T47D (cell line): ENCODE measurements at regions not wholly inside any gene's neighbourhood (a gene's known extent, or its start where the extent isn't known, plus 50 kb on each side); places are given as distances from the start of the nearest gene placed in this dataset.

Source experiments
- DNase-seq, 2 experiments: peaks; one replicate each; pipeline versions ENCODE4 v3.0.0 to v3.0.0-alpha.2; 2011 to 2012; ENCODE audit warnings: low read depth in 1 of 2, low spot score in 1 of 2
- JUND ChIP-seq: IDR thresholded peaks from 2 replicates; pipeline ENCODE4 v1.6.1; 2012; ENCODE audit warnings: low read depth
- in situ Hi-C: cut with HindIII; loops from 2 replicates; pipeline ENCODE4 v1.10.0; 2016; ENCODE audit warnings: low sequenced_read_pairs, low pct_unique_long_range_greater_than_20kb

DNA sequence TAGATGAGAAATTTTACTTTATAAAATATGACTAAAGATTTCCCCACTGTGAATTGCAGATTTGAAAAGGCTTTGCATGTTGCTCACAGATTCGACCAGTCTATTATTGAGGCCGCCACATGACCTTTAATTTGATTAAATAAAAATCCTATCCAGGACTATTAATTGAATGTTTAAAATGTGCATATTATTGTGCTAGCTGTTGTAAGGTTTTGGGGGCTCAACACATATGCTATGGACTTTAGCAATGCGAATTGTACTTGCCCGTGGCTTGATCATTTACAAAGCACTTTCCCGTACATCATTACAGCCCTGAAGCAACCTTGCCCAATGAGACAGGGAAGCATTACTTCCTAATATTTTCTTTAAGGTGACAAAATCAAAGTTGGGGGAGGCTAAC is 243.0 kb downstream of the ACTR3B start:
- TF ChIP-seq JUND: no peak
- in situ Hi-C loops: no loop called here
- no peak for DNase-seq

- no peak for TF ChIP-seq JUND
- DNase-seq: no peak
- in situ Hi-C loops: no loop called here
These were observed 244.8 kb downstream of the ACTR3B start for GRCh38 chr7:153004341-153004740.

GRCh38 chr7:153005750-153006435 is 246.3 kb downstream of the ACTR3B start:
- in situ Hi-C loops: no loop called here
- DNase-seq: no peak
- TF ChIP-seq JUND: no peak

DNA sequence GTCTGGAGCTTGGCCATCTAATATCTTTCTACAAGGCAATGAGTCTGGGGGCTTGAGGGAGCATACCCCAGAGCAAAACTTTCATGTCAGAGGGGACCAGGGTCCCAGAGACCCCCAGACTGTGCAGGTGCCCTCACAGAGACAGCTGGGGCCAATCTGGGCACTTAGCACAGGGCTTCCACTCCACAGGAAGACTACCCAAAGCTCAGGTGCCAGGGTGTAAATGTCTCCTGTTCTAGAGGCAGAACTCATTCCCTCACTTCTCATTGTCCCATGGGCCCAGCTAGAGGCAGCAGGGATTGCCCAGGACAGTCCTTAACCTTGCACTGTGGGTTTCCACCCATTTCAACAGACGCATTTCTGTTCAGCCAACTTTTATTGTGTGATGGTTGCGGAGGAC is 246.9 kb downstream of the ACTR3B start:
- TF ChIP-seq JUND: no peak
- no peak for DNase-seq
- in situ Hi-C loops: no loop called here

GRCh38 chr7:153006911-153007310 is 247.4 kb downstream of the ACTR3B start:
- in situ Hi-C loops: no loop called here
- no peak for TF ChIP-seq JUND
- DNase-seq: no peak

- in situ Hi-C loops: no loop called here
- DNase-seq: no peak
- no peak for TF ChIP-seq JUND
These were observed 250.9 kb downstream of the ACTR3B start for GRCh38 chr7:153010416-153010815.

GRCh38 chr7:153012203-153012602 is 252.7 kb downstream of the ACTR3B start:
- in situ Hi-C loops: no loop called here
- no peak for TF ChIP-seq JUND
- DNase-seq: no peak

DNA sequence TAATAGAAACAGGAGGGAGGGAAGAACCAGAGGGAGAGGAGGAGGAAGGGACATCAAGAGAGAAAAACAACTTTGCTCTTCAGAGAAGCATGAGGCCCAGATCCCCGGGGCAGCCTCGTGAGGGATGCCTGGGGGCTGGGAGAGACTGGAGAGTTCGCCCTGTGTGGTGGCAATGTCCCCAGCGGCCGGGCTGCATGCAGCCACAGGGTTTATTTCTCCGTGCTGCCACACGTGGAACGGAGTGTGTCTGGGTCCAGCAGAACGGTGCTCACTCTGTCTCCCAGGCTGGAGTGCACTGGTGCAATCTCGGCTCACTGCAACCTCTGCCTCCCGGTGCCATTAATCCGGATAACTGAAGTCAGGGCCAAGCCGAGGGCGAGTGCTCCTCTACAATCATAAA is 257.7 kb downstream of the ACTR3B start:
- in situ Hi-C loops: no loop called here
- DNase-seq: no peak

GRCh38 chr7:153021542-153021941 is 262.0 kb downstream of the ACTR3B start:
- TF ChIP-seq JUND: no peak
- DNase-seq: no peak
- in situ Hi-C loops: no loop called here

More for the DNA sequence above, 257.7 kb downstream of the ACTR3B start:
- no peak for TF ChIP-seq JUND

GRCh38 chr7:153022475-153023193 is 263.1 kb downstream of the ACTR3B start:
- TF ChIP-seq JUND: no peak
- no peak for DNase-seq
- in situ Hi-C loops: no loop called here

DNA sequence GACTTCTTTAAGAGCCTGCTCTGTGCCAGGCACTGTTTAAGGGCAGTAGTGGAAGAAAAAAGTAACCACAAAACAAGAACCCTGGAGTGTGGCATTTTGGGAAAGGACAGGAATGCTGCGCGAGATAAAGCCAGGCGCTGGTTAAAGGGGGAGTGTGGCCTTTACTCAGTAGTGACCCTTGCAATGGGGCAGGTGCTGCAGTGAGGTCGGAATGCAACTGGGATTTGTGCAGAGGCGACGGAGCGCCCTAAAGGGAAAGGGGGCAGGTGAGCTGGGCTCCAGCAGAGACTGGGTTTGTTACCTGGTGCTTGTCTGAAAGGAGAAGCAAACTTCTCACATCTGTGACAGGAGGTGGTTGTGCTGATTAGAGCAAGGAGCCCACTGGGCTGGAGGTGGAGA is 263.6 kb downstream of the ACTR3B start:
- no peak for DNase-seq
- in situ Hi-C loops: no loop called here
- TF ChIP-seq JUND: no peak

- in situ Hi-C loops: no loop called here
- no peak for TF ChIP-seq JUND
- no peak for DNase-seq
These were observed 267.7 kb downstream of the ACTR3B start for GRCh38 chr7:153027210-153027609.

DNA sequence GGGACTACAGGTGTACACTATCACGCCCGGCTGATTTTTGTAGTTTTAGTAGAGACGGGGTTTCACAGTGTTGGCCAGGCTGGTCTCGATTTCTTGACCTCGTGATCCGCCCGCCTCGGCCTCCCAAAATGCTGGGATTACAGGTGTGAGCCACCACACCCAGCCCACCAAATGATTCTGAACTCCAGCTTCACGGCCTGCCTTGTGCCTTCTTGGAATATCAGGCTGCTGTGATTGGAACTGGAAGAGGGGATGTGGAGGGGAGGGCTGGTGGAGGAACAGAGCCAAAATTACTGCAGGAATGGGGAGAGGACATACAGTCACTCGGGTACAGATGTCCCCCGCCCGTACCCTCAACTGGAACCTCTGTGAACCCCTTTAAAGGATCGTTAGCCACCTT is 268.4 kb downstream of the ACTR3B start:
- no peak for TF ChIP-seq JUND
- in situ Hi-C loops: no loop called here
- no peak for DNase-seq

DNA sequence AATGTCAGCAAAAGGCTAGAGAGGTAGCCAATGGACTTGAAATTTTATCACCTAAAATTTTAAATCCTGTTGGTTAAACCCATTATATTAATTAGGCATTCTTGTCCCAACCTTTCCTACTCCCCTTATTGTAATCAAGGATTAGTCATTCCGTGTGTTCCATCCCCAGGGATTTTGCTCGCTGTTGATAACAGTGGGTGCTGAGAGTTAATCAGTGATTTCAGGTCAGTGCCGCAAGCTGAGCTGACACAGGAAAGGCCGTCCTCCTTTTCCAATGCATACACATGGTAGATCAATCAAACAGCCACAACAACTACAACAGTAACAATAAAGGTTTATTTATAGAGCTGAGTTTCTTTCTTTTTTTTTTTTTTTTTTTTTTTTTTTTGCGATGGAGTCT is 271.4 kb downstream of the ACTR3B start:
- no peak for DNase-seq
- in situ Hi-C loops: no loop called here
- TF ChIP-seq JUND: no peak
